Body of pancreas (tissue), 4 donors: ENCODE measurements at regions not wholly inside any gene's neighbourhood (a gene's known extent, or its start where the extent isn't known, plus 50 kb on each side); places are given as distances from the start of the nearest gene placed in this dataset.

Experiments used
- POLR2A ChIP-seq, 3 donors: fragments of 450-650 bp; IDR thresholded peaks; one replicate each; pipeline ENCODE4 v1.6.1; 2016; ENCODE audit warnings: antibody characterized with exemption in 3 of 3, mild to moderate bottlenecking in 2 of 3
- TF ChIP-seq, protein P1 (sequence below), 7 experiments: fragments of 450-650 bp in 4 of 7; fragments of 200-600 bp in 3 of 7; sonication (generic) in 3 of 7; IDR thresholded peaks; one replicate each; pipeline ENCODE4 v1.5.1; 2016 to 2019; ENCODE audit warnings: antibody characterized with exemption in 7 of 7

DNA sequence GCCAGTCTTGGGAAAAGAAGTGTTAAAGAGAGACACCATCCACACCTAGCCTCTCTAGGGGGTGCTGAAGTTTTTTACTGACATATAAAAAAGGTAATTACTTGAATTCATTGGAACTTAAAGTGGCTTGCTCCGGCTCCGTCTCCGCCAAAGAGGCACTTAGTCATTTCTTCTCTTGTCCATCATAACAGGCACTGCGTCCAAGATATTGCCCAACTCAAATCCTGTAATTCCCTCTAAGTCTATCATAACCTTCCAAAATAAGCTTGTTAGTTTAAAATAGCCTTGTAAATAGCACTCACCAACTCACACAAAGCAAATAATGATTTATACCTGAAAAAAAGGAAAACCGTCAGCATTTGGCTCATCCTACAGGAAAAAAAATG lies 160.5 kb downstream of the ZBTB18 start:
- TF ChIP-seq, protein P1, sequence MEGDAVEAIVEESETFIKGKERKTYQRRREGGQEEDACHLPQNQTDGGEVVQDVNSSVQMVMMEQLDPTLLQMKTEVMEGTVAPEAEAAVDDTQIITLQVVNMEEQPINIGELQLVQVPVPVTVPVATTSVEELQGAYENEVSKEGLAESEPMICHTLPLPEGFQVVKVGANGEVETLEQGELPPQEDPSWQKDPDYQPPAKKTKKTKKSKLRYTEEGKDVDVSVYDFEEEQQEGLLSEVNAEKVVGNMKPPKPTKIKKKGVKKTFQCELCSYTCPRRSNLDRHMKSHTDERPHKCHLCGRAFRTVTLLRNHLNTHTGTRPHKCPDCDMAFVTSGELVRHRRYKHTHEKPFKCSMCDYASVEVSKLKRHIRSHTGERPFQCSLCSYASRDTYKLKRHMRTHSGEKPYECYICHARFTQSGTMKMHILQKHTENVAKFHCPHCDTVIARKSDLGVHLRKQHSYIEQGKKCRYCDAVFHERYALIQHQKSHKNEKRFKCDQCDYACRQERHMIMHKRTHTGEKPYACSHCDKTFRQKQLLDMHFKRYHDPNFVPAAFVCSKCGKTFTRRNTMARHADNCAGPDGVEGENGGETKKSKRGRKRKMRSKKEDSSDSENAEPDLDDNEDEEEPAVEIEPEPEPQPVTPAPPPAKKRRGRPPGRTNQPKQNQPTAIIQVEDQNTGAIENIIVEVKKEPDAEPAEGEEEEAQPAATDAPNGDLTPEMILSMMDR (IDR thresholded peaks at IDR 0.05), result no peak
- TF ChIP-seq POLR2A (IDR thresholded peaks at IDR 0.05), result no peak
